Choroid plexus epithelial cell (primary cell): ENCODE measurements at regions not wholly inside any gene's neighbourhood (a gene's known extent, or its start where the extent isn't known, plus 50 kb on each side); places are given as distances from the start of the nearest gene placed in this dataset.
A peak's percentile ranks its signal among the peaks of the same experiment; 100 is the strongest.

Source experiments
- DNase-seq: peaks from one replicate; pipeline ENCODE4 v3.0.0-alpha.2; 2010; ENCODE audit warnings: low read depth
- H3K4me3 ChIP-seq: 2 replicates; pipeline ENCODE4 v1.5.1; 2011; ENCODE audit warnings: low read depth, mild to moderate bottlenecking, control low read depth, low read length, moderate library complexity
- TF ChIP-seq, protein P1 (sequence below): conservative IDR thresholded peaks from 2 replicates; pipeline ENCODE4 v1.5.1; 2011; ENCODE audit warnings: low read depth, mild to moderate bottlenecking, control low read depth, inconsistent platforms, low read length, moderate library complexity

DNA sequence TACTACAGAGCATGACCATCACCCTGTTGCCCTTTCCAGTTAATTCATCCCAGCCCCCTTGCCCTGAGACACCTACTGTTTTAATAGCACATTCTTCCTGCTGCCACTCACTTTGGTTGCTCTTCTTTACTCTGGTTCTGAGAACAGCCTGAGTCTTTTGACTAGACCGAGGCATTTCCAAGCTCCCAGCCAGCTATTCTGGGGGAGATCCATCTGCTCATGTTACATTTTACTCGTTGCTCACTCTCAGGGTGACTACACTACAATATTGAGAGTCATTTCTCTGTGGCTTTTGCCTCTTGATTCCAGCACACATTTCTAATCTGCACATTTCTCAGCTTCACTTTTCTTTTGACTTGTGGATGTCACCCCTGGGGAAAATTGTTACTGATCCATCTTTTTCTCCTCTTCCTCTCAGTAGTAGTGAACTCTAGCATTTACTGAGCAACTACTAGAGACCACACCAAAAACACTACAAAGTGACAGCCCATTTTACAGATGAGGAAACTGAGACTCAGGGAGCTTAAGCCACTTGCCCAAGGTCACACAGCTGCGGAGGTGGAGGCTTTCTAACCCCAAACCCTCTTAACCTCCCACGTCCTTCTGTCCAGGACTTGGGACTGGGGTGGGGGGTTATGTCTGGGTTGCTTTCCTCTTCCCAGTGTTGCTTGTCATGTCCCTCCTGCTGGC is 117.8 kb downstream of the C11orf91 start:
- peak; percentile 9 for DNase-seq
- TF ChIP-seq, protein P1, sequence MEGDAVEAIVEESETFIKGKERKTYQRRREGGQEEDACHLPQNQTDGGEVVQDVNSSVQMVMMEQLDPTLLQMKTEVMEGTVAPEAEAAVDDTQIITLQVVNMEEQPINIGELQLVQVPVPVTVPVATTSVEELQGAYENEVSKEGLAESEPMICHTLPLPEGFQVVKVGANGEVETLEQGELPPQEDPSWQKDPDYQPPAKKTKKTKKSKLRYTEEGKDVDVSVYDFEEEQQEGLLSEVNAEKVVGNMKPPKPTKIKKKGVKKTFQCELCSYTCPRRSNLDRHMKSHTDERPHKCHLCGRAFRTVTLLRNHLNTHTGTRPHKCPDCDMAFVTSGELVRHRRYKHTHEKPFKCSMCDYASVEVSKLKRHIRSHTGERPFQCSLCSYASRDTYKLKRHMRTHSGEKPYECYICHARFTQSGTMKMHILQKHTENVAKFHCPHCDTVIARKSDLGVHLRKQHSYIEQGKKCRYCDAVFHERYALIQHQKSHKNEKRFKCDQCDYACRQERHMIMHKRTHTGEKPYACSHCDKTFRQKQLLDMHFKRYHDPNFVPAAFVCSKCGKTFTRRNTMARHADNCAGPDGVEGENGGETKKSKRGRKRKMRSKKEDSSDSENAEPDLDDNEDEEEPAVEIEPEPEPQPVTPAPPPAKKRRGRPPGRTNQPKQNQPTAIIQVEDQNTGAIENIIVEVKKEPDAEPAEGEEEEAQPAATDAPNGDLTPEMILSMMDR: no peak
- no peak overlapping the region for H3K4me3 ChIP-seq

DNA sequence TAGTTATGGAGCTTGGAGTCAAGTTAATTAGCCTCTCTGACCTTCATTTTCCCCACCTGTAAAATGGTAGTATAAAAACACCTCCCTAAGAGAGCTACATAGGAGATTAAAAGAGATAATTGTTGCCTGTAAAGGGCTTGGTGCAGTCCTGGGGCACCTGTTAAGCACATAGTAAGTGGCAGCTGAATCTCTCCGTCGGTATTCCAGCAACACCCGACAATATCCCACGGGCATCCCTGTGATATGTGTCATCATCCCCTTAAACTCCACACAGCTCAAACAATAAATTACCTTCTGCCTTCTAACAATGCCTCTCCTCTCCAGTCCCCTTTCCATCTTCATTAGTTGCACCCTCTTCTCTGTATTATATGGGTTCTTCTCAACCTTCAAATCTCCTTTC is 121.5 kb downstream of the C11orf91 start:
- TF ChIP-seq, protein P1: no peak
- no peak for DNase-seq
- no peak overlapping the region for H3K4me3 ChIP-seq

DNA sequence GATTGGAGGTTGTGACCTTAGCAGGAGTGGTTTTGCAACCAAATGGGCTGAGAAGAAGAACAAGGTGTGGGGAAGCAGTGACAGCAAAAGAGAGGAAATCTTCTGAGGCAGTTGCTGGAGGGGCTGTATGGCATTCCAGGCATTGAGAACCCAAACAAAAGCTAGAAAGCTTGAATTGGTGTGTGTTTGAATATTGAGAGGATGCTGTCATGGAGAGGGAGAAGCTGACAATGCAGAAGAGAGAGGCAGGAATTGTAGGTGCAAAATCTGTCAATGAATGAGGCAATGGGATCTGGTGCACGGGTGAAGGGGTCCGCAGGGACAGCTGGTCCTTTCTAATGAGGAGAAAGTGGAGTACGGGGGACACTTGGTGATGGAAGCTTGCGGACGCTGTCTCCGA is 123.4 kb downstream of the C11orf91 start:
- TF ChIP-seq, protein P1: no peak
- no peak for DNase-seq
- H3K4me3 ChIP-seq: no peak overlapping the region

DNA sequence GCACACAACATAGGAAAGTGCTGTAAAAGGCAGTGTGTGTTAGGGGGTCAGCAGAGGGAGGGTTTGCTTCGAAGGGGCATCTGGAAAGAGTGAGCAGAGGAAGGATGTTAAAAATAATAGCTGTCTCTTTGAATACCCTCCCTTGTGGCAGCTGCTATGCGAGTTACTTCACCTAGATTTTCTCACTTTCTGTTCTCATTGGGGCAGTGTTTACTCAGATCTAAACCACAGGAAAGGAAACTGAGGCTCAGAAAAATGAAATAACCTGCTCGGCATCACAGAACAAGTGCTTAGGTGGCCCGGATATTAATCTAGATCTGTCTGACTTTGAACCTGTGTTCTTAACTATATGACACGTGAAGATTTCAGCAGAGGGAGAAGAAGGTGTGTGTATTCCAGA is 125.3 kb downstream of the C11orf91 start:
- DNase-seq: no peak
- no peak overlapping the region for H3K4me3 ChIP-seq
- TF ChIP-seq, protein P1: no peak

DNA sequence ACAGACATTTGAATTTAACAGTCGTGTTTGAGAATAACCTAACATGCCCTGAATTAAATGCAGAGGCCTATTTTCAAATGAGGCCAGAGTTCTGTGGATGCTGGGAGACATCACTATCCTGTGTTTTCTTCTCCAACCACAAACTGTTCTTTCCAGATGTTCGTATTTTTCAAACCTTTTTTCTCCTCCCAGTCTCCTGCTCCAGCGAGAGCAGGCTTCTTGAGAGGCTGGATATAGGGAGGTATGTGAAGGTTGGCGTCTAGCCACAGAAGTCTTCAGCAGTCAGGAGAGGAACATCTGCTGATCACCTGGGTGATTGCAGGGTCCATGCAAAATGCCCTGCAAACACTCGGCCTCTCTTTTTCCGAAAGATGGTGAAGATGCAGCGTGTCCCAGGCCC is 126.3 kb downstream of the C11orf91 start:
- H3K4me3 ChIP-seq: no peak overlapping the region
- peak; percentile 18 for DNase-seq
- TF ChIP-seq, protein P1: no peak

DNA sequence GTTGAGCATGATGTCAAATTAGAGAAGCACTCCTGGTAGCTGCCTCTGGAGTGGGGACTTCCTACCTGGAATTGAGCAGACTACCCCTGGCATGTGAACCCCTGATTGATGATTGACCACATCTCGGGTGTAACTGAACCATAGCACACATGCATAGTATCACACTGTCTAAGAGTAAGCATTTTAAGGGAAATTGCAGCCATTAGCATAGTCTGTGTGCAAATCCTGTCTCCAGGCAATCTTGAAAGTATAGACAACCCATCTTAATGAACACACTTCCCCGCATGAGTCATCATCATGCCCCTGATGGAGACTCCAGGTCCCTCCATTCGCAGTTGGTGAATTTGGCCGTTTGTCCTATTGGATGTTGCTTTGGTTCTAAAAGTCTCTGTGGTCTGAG is 131.3 kb downstream of the C11orf91 start:
- DNase-seq: no peak
- TF ChIP-seq, protein P1: no peak
- H3K4me3 ChIP-seq: no peak overlapping the region

DNA sequence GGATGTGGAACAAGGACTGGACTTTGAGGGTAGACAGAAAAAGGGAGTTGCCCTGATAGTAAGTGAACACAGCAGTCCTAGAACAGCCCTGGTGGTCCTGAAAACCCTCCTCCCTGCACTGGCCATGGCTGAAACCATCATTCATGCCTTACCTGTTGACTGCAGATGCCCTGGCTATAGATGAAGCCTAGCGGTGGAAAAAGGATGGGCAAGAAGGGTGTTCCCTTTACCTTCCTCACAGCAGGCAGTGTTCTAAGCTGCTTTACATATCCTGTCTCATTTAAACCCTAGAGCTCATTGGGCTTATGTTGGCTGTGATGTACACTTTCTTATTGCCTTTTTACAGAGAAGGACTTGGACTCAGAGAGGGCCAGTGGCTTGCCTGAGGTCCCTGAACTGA is 133.6 kb downstream of the C11orf91 start:
- TF ChIP-seq, protein P1: no peak
- H3K4me3 ChIP-seq: no peak overlapping the region
- no peak for DNase-seq
